ENCODE measurements at regions not wholly inside any gene's neighbourhood (a gene's known extent, or its start where the extent isn't known, plus 50 kb on each side); places are given as distances from the start of the nearest gene placed in this dataset.

GRCh38 chr2:103462101-103462500 lies 700.3 kb downstream of the TMEM182 start:
- Histone ChIP-seq H3K23ac (ENCODE audit: insufficient read length, low read depth, low read length) (no peak overlapping the region), H3K79me2 (ENCODE audit: insufficient read depth, low read length) (no peaks in the 10 kb centered on the region), H2BK12ac (ENCODE audit: insufficient read length, low read depth, low read length) (no peak overlapping the region), H4K91ac (ENCODE audit: insufficient read length, low read depth, low read length) (no peak overlapping the region), H2BK5ac (ENCODE audit: insufficient read length, low read length) (no peak overlapping the region), H3K14ac (ENCODE audit: insufficient read depth, low read length) (no peak overlapping the region), H3K56ac (ENCODE audit: insufficient read length, low read depth, low read length) (no peak overlapping the region), H3K4me1 (ENCODE audit: insufficient read depth, low read length) (no peaks in the 10 kb centered on the region), H2AK5ac (ENCODE audit: insufficient read length, low read length) (no peak overlapping the region), H3K27me3 (ENCODE audit: insufficient read depth, low read length) (no peaks in the 10 kb centered on the region), H3K18ac (ENCODE audit: insufficient read length, low read depth, low read length) (no peak overlapping the region), H4K20me1 (ENCODE audit: control insufficient read depth, insufficient read depth, insufficient read length) (no peaks in the 10 kb centered on the region), H4K8ac (replicated peaks; ENCODE audit: insufficient read length, low read depth, low read length) (no peak overlapping the region), H3K23me2 (ENCODE audit: insufficient read length, low read depth, low read length, poor library complexity, severe bottlenecking) (no peaks in the 10 kb centered on the region), H3K79me1 (ENCODE audit: insufficient read depth, low read depth, low read length, poor library complexity, severe bottlenecking) (no peaks in the 10 kb centered on the region), H2AFZ (ENCODE audit: low read length) (no peak overlapping the region), H2BK15ac (ENCODE audit: low read depth, low read length) (no peak overlapping the region), H3K4ac (ENCODE audit: low read depth, low read length) (no peak overlapping the region), H2BK120ac (ENCODE audit: low read depth, low read length, poor library complexity, severe bottlenecking) (no peak overlapping the region), H3K27ac (ENCODE audit: insufficient read length, low read depth, low read length) (no peak overlapping the region), H4K5ac (ENCODE audit: insufficient read length, low read depth, low read length) (no peak overlapping the region), H2BK20ac (ENCODE audit: low read depth, low read length, poor library complexity, severe bottlenecking) (no peak overlapping the region), H3T11ph (ENCODE audit: low read length) (no peak overlapping the region), H3K4me2 (ENCODE audit: insufficient read depth, insufficient read length, low read length) (no peak overlapping the region), H3K9me3 (ENCODE audit: control insufficient read depth, low read depth, low read length) (no peaks in the 10 kb centered on the region), H3K9ac (ENCODE audit: extremely low read depth, insufficient read length, low read length) (no peak overlapping the region)
- Mint-ChIP-seq H3K4me3 (no peak overlapping the region), H3K9me3 (0 out of 5 replicates have a peak, but pooled peaks cover 0 to 2% of the 10 kb centered on the region in 2 experiments), H3K27me3 (ENCODE audit: low read depth) (no peaks in the 10 kb centered on the region), H3K4me1 (peaks cover 2 to 3% of the 10 kb centered on the region in 2 experiments; a peak in 2 of 4 replicates), H3K27ac (no peak overlapping the region; a peak in 1 of 7 replicates), H3K36me3 (ENCODE audit: insufficient read depth in 1 of 3, low read depth in 3 of 3) (no peaks in the 10 kb centered on the region)
- no peak for TF ChIP-seq CTCF (conservative IDR thresholded peaks at IDR 0.05)
- WGBS (ENCODE audit: extremely low coverage, insufficient read length, low lambda C conversion rate) = no CpG with 5 or more reads among the region's 2 CpGs
- DNase-seq = no peak
